GM13977 (cell line): ENCODE measurements at regions not wholly inside any gene's neighbourhood (a gene's known extent, or its start where the extent isn't known, plus 50 kb on each side); places are given as distances from the start of the nearest gene placed in this dataset.

ENCODE experiments used
- DNase-seq: peaks from one replicate; pipeline ENCODE4 v3.0.0; 2012; ENCODE audit warnings: low spot score
- CTCF ChIP-seq: IDR thresholded peaks from 2 replicates; pipeline ENCODE4 v1.5.1; 2012; ENCODE audit warnings: mild to moderate bottlenecking, control low read depth; ENCODE audit not compliant: insufficient read depth; ENCODE audit errors: extremely low read depth, missing control alignments
- in situ Hi-C: fragments of 300-500 bp; cut with MboI; formaldehyde crosslinking; loops from one replicate; pipeline ENCODE4 v1.12.0; 2022; ENCODE audit warnings: low sequenced_read_pairs, low pct_unique_long_range_greater_than_20kb, mixed read lengths, inconsistent platforms; ENCODE audit not compliant: unreplicated experiment

DNA sequence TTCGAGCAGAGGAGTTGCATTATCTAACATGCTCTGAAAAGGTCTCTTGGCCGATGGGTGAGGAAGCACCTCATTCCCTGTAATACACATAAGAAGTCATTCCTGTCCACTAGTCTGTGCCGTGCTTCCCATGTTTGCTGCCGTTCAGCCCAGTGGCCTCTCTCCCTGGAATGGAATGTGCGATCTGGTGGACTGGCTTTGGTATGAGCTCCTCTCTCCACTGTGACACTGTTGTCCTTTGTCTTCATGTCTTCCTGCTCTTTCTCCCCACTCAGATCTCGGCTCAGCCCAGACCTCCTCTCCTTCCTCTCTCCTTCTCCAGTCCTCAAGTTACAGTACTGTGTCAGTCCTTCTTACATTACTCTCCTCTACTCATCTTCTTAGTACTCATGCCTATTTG is 192.8 kb upstream of the KLF6 start:
- DNase-seq: no peak
- no peak for TF ChIP-seq CTCF
- in situ Hi-C loops: no loop called here

- TF ChIP-seq CTCF: no peak
- in situ Hi-C loops: no loop called here
- no peak for DNase-seq
Measured at GRCh38 chr10:3976718-3977117, 191.7 kb upstream of the KLF6 start.

DNA sequence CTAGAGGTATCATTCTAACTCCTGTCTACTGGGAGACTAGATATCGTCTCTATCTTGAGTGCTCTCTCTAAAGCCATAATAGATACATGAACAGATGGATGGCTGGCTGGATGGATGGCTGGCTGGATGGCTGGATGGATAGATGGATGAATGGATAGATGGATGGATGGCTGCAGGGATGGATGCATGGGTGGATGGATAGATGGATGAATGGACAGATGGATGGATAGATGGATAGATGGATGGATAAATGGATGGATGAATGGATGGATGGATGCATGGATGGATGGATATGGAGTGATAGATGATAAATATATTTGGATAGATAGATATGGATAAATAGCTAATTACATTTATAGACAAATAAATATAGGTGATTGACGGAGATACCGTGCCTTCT is 191.2 kb upstream of the KLF6 start:
- in situ Hi-C loops: no loop called here
- no peak for TF ChIP-seq CTCF
- no peak for DNase-seq

DNA sequence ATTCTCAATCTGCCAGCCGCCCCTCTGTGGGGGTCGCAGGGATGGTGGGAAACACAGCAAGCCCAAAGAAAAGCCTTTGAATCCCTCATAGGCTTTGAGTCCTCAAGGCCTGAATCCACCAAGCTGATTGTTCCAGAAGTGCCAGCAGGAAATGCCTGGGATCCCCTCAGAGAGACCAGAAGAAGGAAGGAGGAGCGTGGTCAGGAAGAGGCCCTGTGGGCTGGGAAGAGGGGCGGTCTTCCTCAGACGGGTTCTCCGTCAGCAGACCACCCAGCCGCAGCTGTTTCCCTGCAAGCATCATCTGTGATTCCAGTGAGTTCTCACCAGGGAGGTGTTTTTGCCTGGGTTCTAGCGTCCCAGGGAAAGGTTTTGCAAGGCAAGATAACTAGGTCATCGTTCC is 190.0 kb upstream of the KLF6 start:
- no peak for DNase-seq
- no peak for TF ChIP-seq CTCF
- in situ Hi-C loops: no loop called here

GRCh38 chr10:3972460-3973301 is 187.7 kb upstream of the KLF6 start:
- DNase-seq: no peak
- in situ Hi-C loops: no loop called here
- no peak for TF ChIP-seq CTCF

DNA sequence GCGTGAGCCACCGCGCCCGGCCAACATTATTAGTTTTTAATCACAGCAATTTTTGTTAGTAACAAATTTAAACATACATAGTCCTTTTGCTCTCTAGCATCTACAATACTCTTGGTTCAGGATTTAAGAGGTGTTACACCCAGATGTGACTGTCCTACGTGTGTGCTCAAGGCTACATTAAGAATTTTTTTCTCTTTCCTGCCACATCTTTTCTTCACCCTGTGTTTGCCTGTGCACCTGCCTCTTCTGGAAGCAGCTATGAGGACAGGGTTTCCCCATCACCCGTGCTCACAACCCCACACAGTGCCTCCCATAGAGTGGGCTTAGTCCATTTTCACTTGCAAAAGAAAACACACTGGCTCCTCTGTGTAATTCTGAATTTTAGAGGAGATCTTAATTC is 186.7 kb upstream of the KLF6 start:
- no peak for TF ChIP-seq CTCF
- no peak for DNase-seq
- in situ Hi-C loops: no loop called here
